Cerebellar nuclear complex (tissue), 1 donor: ENCODE measurements at regions not wholly inside any gene's neighbourhood (a gene's known extent, or its start where the extent isn't known, plus 50 kb on each side); places are given as distances from the start of the nearest gene placed in this dataset.
"Not testable (repeated sequence)": the region's sequence is repeated elsewhere in the genome, so short reads cannot be mapped to it uniquely, and the experiment has no call there.

ENCODE experiments used
- DNase-seq, 2 experiments: peaks; one replicate each; lab custom pipeline; 2025; lab: John Stamatoyannopoulos, UW

- no peak for DNase-seq
Observed at GRCh38 chr7:9711259-9711918, 1262.3 kb upstream of the PHF14 start.

GRCh38 chr7:9718071-9718661, 1255.5 kb upstream of the PHF14 start:
- DNase-seq, result no peak

GRCh38 chr7:9719303-9719702, 1254.4 kb upstream of the PHF14 start:
- DNase-seq, result no peak

GRCh38 chr7:9719721-9720120, 1254.0 kb upstream of the PHF14 start:
- no peak for DNase-seq

GRCh38 chr7:9725940-9726663, 1247.6 kb upstream of the PHF14 start:
- not testable (repeated sequence) for DNase-seq

- not testable (repeated sequence) for DNase-seq
Observed at GRCh38 chr7:9726811-9727210, 1246.9 kb upstream of the PHF14 start.

- DNase-seq, result not testable (repeated sequence)
Observed at GRCh38 chr7:9727467-9727869, 1246.2 kb upstream of the PHF14 start.

- DNase-seq, result not testable (repeated sequence)
Observed at GRCh38 chr7:9728014-9728657, 1245.5 kb upstream of the PHF14 start.

GRCh38 chr7:9752033-9752432, 1221.6 kb upstream of the PHF14 start:
- no peak for DNase-seq

- DNase-seq, result no peak
Observed at GRCh38 chr7:9761224-9761623, 1212.4 kb upstream of the PHF14 start.

GRCh38 chr7:9776900-9777299, 1196.8 kb upstream of the PHF14 start:
- no peak for DNase-seq

GRCh38 chr7:9778367-9778766, 1195.3 kb upstream of the PHF14 start:
- no peak for DNase-seq

- DNase-seq, result no peak
Observed at GRCh38 chr7:9781710-9782109, 1192.0 kb upstream of the PHF14 start.

- no peak for DNase-seq
Observed at GRCh38 chr7:9782275-9782674, 1191.4 kb upstream of the PHF14 start.

- no peak for DNase-seq
Observed at GRCh38 chr7:9785211-9785610, 1188.5 kb upstream of the PHF14 start.

- DNase-seq, result no peak
Observed at GRCh38 chr7:9796241-9796640, 1177.4 kb upstream of the PHF14 start.

- DNase-seq, result no peak
Observed at GRCh38 chr7:9822458-9823290, 1151.0 kb upstream of the PHF14 start.

GRCh38 chr7:9835199-9835598, 1138.5 kb upstream of the PHF14 start:
- no peak for DNase-seq

GRCh38 chr7:9836671-9837070, 1137.0 kb upstream of the PHF14 start:
- no peak for DNase-seq

GRCh38 chr7:9842301-9842700, 1131.4 kb upstream of the PHF14 start:
- no peak for DNase-seq

- DNase-seq, result no peak
Observed at GRCh38 chr7:9846902-9847301, 1126.8 kb upstream of the PHF14 start.

GRCh38 chr7:9854605-9855004, 1119.1 kb upstream of the PHF14 start:
- DNase-seq, result no peak
